ENCODE measurements at regions not wholly inside any gene's neighbourhood (a gene's known extent, or its start where the extent isn't known, plus 50 kb on each side); places are given as distances from the start of the nearest gene placed in this dataset.

GRCh38 chr12:86838711-86839110 is 582.5 kb upstream of the MGAT4C start:
- no peak for TF ChIP-seq EZH2 (IDR thresholded peaks at IDR 0.05)
- TF ChIP-seq EZH2phosphoT487 (IDR thresholded peaks at IDR 0.05), result no peak
